Neural progenitor cell (in vitro differentiated cells): ENCODE measurements at regions not wholly inside any gene's neighbourhood (a gene's known extent, or its start where the extent isn't known, plus 50 kb on each side); places are given as distances from the start of the nearest gene placed in this dataset.

Source experiments
- DNase-seq: peaks from one replicate; pipeline ENCODE4 v3.0.0-alpha.2; 2016; ENCODE audit warnings: low spot score
- H2AFZ ChIP-seq: fragments of 200-600 bp; sonication (generic); replicated peaks from 2 replicates; pipeline ENCODE4 v1.6.1; 2016; ENCODE audit warnings: antibody characterized with exemption
- H3F3A ChIP-seq: fragments of 200-600 bp; sonication (generic); 2 replicates; pipeline ENCODE4 v1.6.1; 2016; ENCODE audit warnings: antibody characterized with exemption, low read depth
- H3K27ac ChIP-seq: fragments of 200-600 bp; sonication (generic); 2 replicates; pipeline ENCODE4 v1.5.1; 2016; ENCODE audit warnings: mild to moderate bottlenecking
- H3K27me3 ChIP-seq: fragments of 200-600 bp; sonication (generic); 2 replicates; pipeline ENCODE4 v1.6.1; 2016; ENCODE audit warnings: mild to moderate bottlenecking, moderate library complexity
- H3K36me3 ChIP-seq: fragments of 200-600 bp; sonication (generic); 2 replicates; pipeline ENCODE4 v1.5.1; 2016
- H3K4me1 ChIP-seq: fragments of 200-600 bp; sonication (generic); 2 replicates; pipeline ENCODE4 v1.6.1; 2016; ENCODE audit warnings: mixed run types
- H3K4me2 ChIP-seq: fragments of 200-600 bp; sonication (generic); 2 replicates; pipeline ENCODE4 v1.6.1; 2016
- H3K4me3 ChIP-seq: fragments of 200-600 bp; sonication (generic); 2 replicates; pipeline ENCODE4 v1.5.1; 2016
- H3K79me2 ChIP-seq: fragments of 200-600 bp; sonication (generic); 2 replicates; pipeline ENCODE4 v1.6.1; 2016; ENCODE audit warnings: low read depth
- H3K9ac ChIP-seq: fragments of 200-600 bp; sonication (generic); 2 replicates; pipeline ENCODE4 v1.6.1; 2016
- H3K9me3 ChIP-seq: fragments of 200-600 bp; sonication (generic); 2 replicates; pipeline ENCODE4 v1.5.1; 2016; ENCODE audit warnings: low read depth
- H4K20me1 ChIP-seq: fragments of 200-600 bp; sonication (generic); 2 replicates; pipeline ENCODE4 v1.6.1; 2016; ENCODE audit warnings: low read depth
- H3K27ac Mint-ChIP-seq: 3 replicates; pipeline ENCODE4 v1.8.0; 2021; ENCODE audit warnings: mixed read lengths
- H3K27me3 Mint-ChIP-seq: 2 replicates; pipeline ENCODE4 v1.8.0; 2022; ENCODE audit warnings: low read depth, mild to moderate bottlenecking, inconsistent platforms, moderate library complexity, mixed read lengths; ENCODE audit not compliant: insufficient read depth
- H3K36me3 Mint-ChIP-seq: 3 replicates; pipeline ENCODE4 v1.8.0; 2021; ENCODE audit warnings: mixed read lengths
- H3K4me1 Mint-ChIP-seq: 3 replicates; pipeline ENCODE4 v1.8.0; 2021; ENCODE audit warnings: mixed read lengths
- H3K4me3 Mint-ChIP-seq: 3 replicates; pipeline ENCODE4 v1.8.0; 2021; ENCODE audit warnings: mild to moderate bottlenecking, moderate library complexity, mixed read lengths
- H3K9me3 Mint-ChIP-seq: 3 replicates; pipeline ENCODE4 v1.8.0; 2020; ENCODE audit warnings: mixed read lengths
- CTCF ChIP-seq: fragments of 200-600 bp; sonication (generic); IDR thresholded peaks from 2 replicates; pipeline ENCODE4 v1.5.1; 2017; ENCODE audit warnings: antibody characterized with exemption, mild to moderate bottlenecking
- EZH2 ChIP-seq: fragments of 200-600 bp; sonication (generic); IDR thresholded peaks from 2 replicates; pipeline ENCODE4 v1.6.1; 2017; ENCODE audit warnings: antibody characterized with exemption, mild to moderate bottlenecking, moderate library complexity
- EZH2phosphoT487 ChIP-seq: fragments of 200-600 bp; sonication (generic); IDR thresholded peaks from 2 replicates; pipeline ENCODE4 v1.6.1; 2017; ENCODE audit warnings: antibody characterized with exemption

GRCh38 chr6:21773576-21773968, 180.0 kb downstream of the SOX4 start:
- Histone ChIP-seq H3F3A (peaks cover 38% of the 10 kb centered on the region), H3K9me3 (no peaks in the 10 kb centered on the region), H4K20me1 (peaks cover 3% of the 10 kb centered on the region), H3K4me3 (no peak overlapping the region), H2AFZ (no peak overlapping the region), H3K79me2 (peaks cover 93% of the 10 kb centered on the region), H3K27me3 (no peaks in the 10 kb centered on the region), H3K27ac (peak overlapping the region; percentile 95), H3K9ac (no peak overlapping the region), H3K36me3 (no peaks in the 10 kb centered on the region), H3K4me2 (peak overlapping the region; percentile 78), H3K4me1 (peaks cover 46% of the 10 kb centered on the region)
- peaks cover 18% of the 10 kb centered on the region for H3K36me3 Mint-ChIP-seq
- no peaks in the 10 kb centered on the region for H3K9me3 Mint-ChIP-seq
- peak overlapping the region; percentile 89 for H3K27ac Mint-ChIP-seq
- peak overlapping the region; percentile 0 for H3K4me3 Mint-ChIP-seq
- peaks cover 63% of the 10 kb centered on the region for H3K4me1 Mint-ChIP-seq
- H3K27me3 Mint-ChIP-seq = no peaks in the 10 kb centered on the region
- DNase-seq = no peak
- TF ChIP-seq CTCF (no peak), EZH2 (no peak), EZH2phosphoT487 (no peak)

- no peak overlapping the region for H3K9ac ChIP-seq
- peaks cover 24% of the 10 kb centered on the region for H3K36me3 Mint-ChIP-seq
- no peaks in the 10 kb centered on the region for H3K36me3 ChIP-seq
- peaks cover 51% of the 10 kb centered on the region for H3K4me1 Mint-ChIP-seq
- peaks cover 24% of the 10 kb centered on the region for H3K4me1 ChIP-seq
- H2AFZ ChIP-seq = no peak overlapping the region
- peaks cover 30% of the 10 kb centered on the region for H3F3A ChIP-seq
- H3K4me3 Mint-ChIP-seq = no peak overlapping the region
- H3K27me3 ChIP-seq = no peaks in the 10 kb centered on the region
- peaks cover 82% of the 10 kb centered on the region for H3K79me2 ChIP-seq
- H3K9me3 ChIP-seq = no peaks in the 10 kb centered on the region
- TF ChIP-seq CTCF = no peak
- TF ChIP-seq EZH2phosphoT487 = no peak
- TF ChIP-seq EZH2 = no peak
- no peaks in the 10 kb centered on the region for H3K9me3 Mint-ChIP-seq
- H3K4me2 ChIP-seq = no peak overlapping the region
- H3K27me3 Mint-ChIP-seq = no peaks in the 10 kb centered on the region
- no peak for DNase-seq
- H3K4me3 ChIP-seq = no peak overlapping the region
- H4K20me1 ChIP-seq = peaks cover 22% of the 10 kb centered on the region
- no peak overlapping the region for H3K27ac ChIP-seq
- H3K27ac Mint-ChIP-seq = peak overlapping the region; percentile 48
These were observed 184.3 kb downstream of the SOX4 start for GRCh38 chr6:21777846-21778245.

- Histone ChIP-seq H3K4me1 (peaks cover 18% of the 10 kb centered on the region), H3K9me3 (no peaks in the 10 kb centered on the region), H3K36me3 (no peaks in the 10 kb centered on the region), H3K79me2 (peaks cover 75% of the 10 kb centered on the region), H4K20me1 (peaks cover 22% of the 10 kb centered on the region), H3K9ac (no peak overlapping the region), H3K4me3 (no peak overlapping the region), H3K4me2 (peak overlapping the region; percentile 50), H3K27ac (peak overlapping the region; percentile 78), H3F3A (peaks cover 25% of the 10 kb centered on the region), H2AFZ (no peak overlapping the region), H3K27me3 (no peaks in the 10 kb centered on the region)
- peak overlapping the region; percentile 14 for H3K27ac Mint-ChIP-seq
- H3K27me3 Mint-ChIP-seq = no peaks in the 10 kb centered on the region
- no peaks in the 10 kb centered on the region for H3K9me3 Mint-ChIP-seq
- peaks cover 31% of the 10 kb centered on the region for H3K36me3 Mint-ChIP-seq
- TF ChIP-seq EZH2phosphoT487 (no peak), EZH2 (no peak), CTCF (no peak)
- peaks cover 35% of the 10 kb centered on the region for H3K4me1 Mint-ChIP-seq
- no peak overlapping the region for H3K4me3 Mint-ChIP-seq
- no peak for DNase-seq
These were observed 186.6 kb downstream of the SOX4 start for GRCh38 chr6:21780141-21780540.
